OCI-LY7 (cell line): ENCODE measurements at regions not wholly inside any gene's neighbourhood (a gene's known extent, or its start where the extent isn't known, plus 50 kb on each side); places are given as distances from the start of the nearest gene placed in this dataset.

Source experiments
- BruUV-seq: library from RNA; stranded (reverse); fragments of 400-500 nt; replicated peaks from 2 replicates; lab custom pipeline; 2021; lab: Mats Ljungman, UMichigan
- CTCF ChIA-PET: fragments of 300-600 bp; sonication (Branson Sonifier 250); formaldehyde crosslinking; loops from one replicate; lab custom pipeline; 2022; ENCODE audit warnings: antibody characterized with exemption; ENCODE audit not compliant: unreplicated experiment; lab: Charles Lee
- POLR2A ChIA-PET: fragments of 300-600 bp; sonication (Branson Sonifier 250); formaldehyde crosslinking; loops from one replicate; lab custom pipeline; 2022; ENCODE audit warnings: antibody characterized with exemption; lab: Charles Lee
- DNase-seq: peaks from one replicate; pipeline ENCODE4 v3.0.0-alpha.2; 2015; ENCODE audit warnings: low spot score
- H2AFZ ChIP-seq: fragments of 200-600 bp; sonication (generic), shearing (Covaris generic); 2 replicates; pipeline ENCODE4 v1.6.1; 2014; ENCODE audit warnings: mild to moderate bottlenecking, antibody characterized with exemption, low read length, moderate library complexity
- H3K27ac ChIP-seq: fragments of 200-600 bp; sonication (generic); 2 replicates; pipeline ENCODE4 v1.5.1; 2014; ENCODE audit warnings: mixed run types, low read depth, mild to moderate bottlenecking, moderate library complexity, low read length, inconsistent platforms; ENCODE audit not compliant: poor library complexity, severe bottlenecking
- H3K36me3 ChIP-seq: fragments of 200-600 bp; sonication (generic); 2 replicates; pipeline ENCODE4 v1.6.1; 2014; ENCODE audit warnings: mild to moderate bottlenecking, antibody characterized with exemption, low read length, moderate library complexity, mixed read lengths; ENCODE audit not compliant: insufficient read depth
- H3K4me1 ChIP-seq: fragments of 200-600 bp; sonication (generic); 2 replicates; pipeline ENCODE4 v1.5.1; 2014; ENCODE audit warnings: mild to moderate bottlenecking, low read length; ENCODE audit not compliant: insufficient read depth, poor library complexity, severe bottlenecking
- H3K4me2 ChIP-seq: fragments of 200-600 bp; sonication (generic); 2 replicates; pipeline ENCODE4 v1.6.1; 2014; ENCODE audit warnings: mild to moderate bottlenecking, low read length
- H3K4me3 ChIP-seq: fragments of 200-600 bp; sonication (generic); 2 replicates; pipeline ENCODE4 v1.5.1; 2014; ENCODE audit warnings: mild to moderate bottlenecking, low read depth, low read length; ENCODE audit not compliant: poor library complexity, severe bottlenecking
- H3K79me2 ChIP-seq: fragments of 200-600 bp; sonication (generic); 2 replicates; pipeline ENCODE4 v1.6.1; 2016; ENCODE audit warnings: low read depth, mild to moderate bottlenecking, low read length, moderate library complexity, mixed read lengths; ENCODE audit not compliant: insufficient read depth
- H3K9me2 ChIP-seq: fragments of 200-600 bp; sonication (generic); 2 replicates; pipeline ENCODE4 v1.6.1; 2016; ENCODE audit warnings: mild to moderate bottlenecking, low read length, mixed read lengths; ENCODE audit not compliant: insufficient read depth
- H3K9me3 ChIP-seq: fragments of 200-600 bp; sonication (generic); 2 replicates; pipeline ENCODE4 v1.6.1; 2014; ENCODE audit warnings: mild to moderate bottlenecking, mixed run types, low read length, mixed read lengths
- H4K20me1 ChIP-seq: fragments of 200-600 bp; sonication (generic); 2 replicates; pipeline ENCODE4 v1.6.1; 2014; ENCODE audit warnings: mild to moderate bottlenecking, antibody characterized with exemption, low read length, moderate library complexity, mixed read lengths; ENCODE audit not compliant: insufficient read depth
- CTCF ChIP-seq: fragments of 200-600 bp; sonication (generic); conservative IDR thresholded peaks from 2 replicates; pipeline ENCODE4 v1.5.1; 2014; ENCODE audit warnings: mild to moderate bottlenecking, antibody characterized with exemption, low read length, moderate library complexity, mixed read lengths
- EZH2phosphoT487 ChIP-seq: fragments of 200-600 bp; sonication (generic); IDR thresholded peaks from 2 replicates; pipeline ENCODE4 v1.6.1; 2018; ENCODE audit warnings: low read depth, borderline replicate concordance, mild to moderate bottlenecking, mixed run types, antibody characterized with exemption, low read length, moderate library complexity, mixed read lengths
- intact Hi-C: fragments of 100-400 bp; cut with micrococcal nuclease; formaldehyde crosslinking; loops from one replicate; pipeline ENCODE4 v1.10.0; 2022; ENCODE audit not compliant: unreplicated experiment

- DNase-seq, result no peak
- ChIA-PET POLR2A (no interaction called here), CTCF (no interaction called here)
- H3K4me1 ChIP-seq, result no peaks in the 10 kb centered on the region
- intact Hi-C loops, result no loop called here
- H4K20me1 ChIP-seq, result no peaks in the 10 kb centered on the region
- no peak overlapping the region for H2AFZ ChIP-seq
- no peaks in the 10 kb centered on the region for H3K79me2 ChIP-seq
- no peak overlapping the region for H3K4me2 ChIP-seq
- H3K4me3 ChIP-seq, result no peak overlapping the region
- BruUV-seq, result no TSS peak
- TF ChIP-seq CTCF (no peak), EZH2phosphoT487 (no peak)
- no peaks in the 10 kb centered on the region for H3K9me2 ChIP-seq
- H3K27ac ChIP-seq, result no peak overlapping the region
- H3K9me3 ChIP-seq, result no peaks in the 10 kb centered on the region
- no peaks in the 10 kb centered on the region for H3K36me3 ChIP-seq
These were observed 339.1 kb upstream of the POU1F1 start for GRCh38 chr3:87615506-87615905.

- BruUV-seq, result no TSS peak
- CTCF ChIA-PET, result no interaction called here
- no peaks in the 10 kb centered on the region for H3K9me3 ChIP-seq
- intact Hi-C loops, result no loop called here
- H4K20me1 ChIP-seq, result no peaks in the 10 kb centered on the region
- H3K4me1 ChIP-seq, result no peaks in the 10 kb centered on the region
- TF ChIP-seq EZH2phosphoT487 (no peak), CTCF (no peak)
- no peaks in the 10 kb centered on the region for H3K79me2 ChIP-seq
- H2AFZ ChIP-seq, result no peak overlapping the region
- POLR2A ChIA-PET, result no interaction called here
- H3K36me3 ChIP-seq, result no peaks in the 10 kb centered on the region
- H3K27ac ChIP-seq, result no peak overlapping the region
- DNase-seq, result no peak
- no peaks in the 10 kb centered on the region for H3K9me2 ChIP-seq
- H3K4me2 ChIP-seq, result no peak overlapping the region
- no peak overlapping the region for H3K4me3 ChIP-seq
These were observed 338.6 kb upstream of the POU1F1 start for GRCh38 chr3:87614998-87615397.

GRCh38 chr3:87607234-87607633, 330.9 kb upstream of the POU1F1 start:
- TF ChIP-seq CTCF, result no peak
- no peak for TF ChIP-seq EZH2phosphoT487
- Histone ChIP-seq H3K9me2 (no peaks in the 10 kb centered on the region), H3K9me3 (no peaks in the 10 kb centered on the region), H3K4me1 (no peaks in the 10 kb centered on the region), H4K20me1 (no peaks in the 10 kb centered on the region), H3K4me2 (no peak overlapping the region), H3K79me2 (no peaks in the 10 kb centered on the region), H3K4me3 (no peak overlapping the region), H2AFZ (no peak overlapping the region), H3K36me3 (no peaks in the 10 kb centered on the region), H3K27ac (no peak overlapping the region)
- ChIA-PET POLR2A (no interaction called here), CTCF (no interaction called here)
- intact Hi-C loops, result no loop called here
- no TSS peak for BruUV-seq
- no peak for DNase-seq
